T47D (cell line): ENCODE measurements at regions not wholly inside any gene's neighbourhood (a gene's known extent, or its start where the extent isn't known, plus 50 kb on each side); places are given as distances from the start of the nearest gene placed in this dataset.

Source experiments
- DNase-seq, 2 experiments: peaks; one replicate each; pipeline versions ENCODE4 v3.0.0 to v3.0.0-alpha.2; 2011 to 2012; ENCODE audit warnings: low read depth in 1 of 2, low spot score in 1 of 2
- JUND ChIP-seq: IDR thresholded peaks from 2 replicates; pipeline ENCODE4 v1.6.1; 2012; ENCODE audit warnings: low read depth
- in situ Hi-C: cut with HindIII; loops from 2 replicates; pipeline ENCODE4 v1.10.0; 2016; ENCODE audit warnings: low sequenced_read_pairs, low pct_unique_long_range_greater_than_20kb

- DNase-seq = peak in 1 of 2 experiments; percentile 35
- in situ Hi-C loops = no loop called here
- TF ChIP-seq JUND = no peak
Measured at GRCh38 chr2:18404708-18405107, 155.7 kb downstream of the RDH14 start.

- TF ChIP-seq JUND = no peak
- DNase-seq = peak in 1 of 2 experiments; percentile 46
- in situ Hi-C loops = no loop called here
Measured at GRCh38 chr2:18403921-18404522, 156.4 kb downstream of the RDH14 start.

GRCh38 chr2:18402831-18403230, 157.6 kb downstream of the RDH14 start:
- no peak for TF ChIP-seq JUND
- in situ Hi-C loops = no loop called here
- no peak for DNase-seq

GRCh38 chr2:18401471-18401870, 159.0 kb downstream of the RDH14 start:
- in situ Hi-C loops = no loop called here
- TF ChIP-seq JUND = no peak
- no peak for DNase-seq

- TF ChIP-seq JUND = no peak
- no peak for DNase-seq
- in situ Hi-C loops = no loop called here
Measured at GRCh38 chr2:18399601-18400000, 160.9 kb downstream of the RDH14 start.

GRCh38 chr2:18398833-18399232, 161.6 kb downstream of the RDH14 start:
- TF ChIP-seq JUND = no peak
- DNase-seq = no peak
- in situ Hi-C loops = no loop called here

GRCh38 chr2:18396329-18397010, 164.0 kb downstream of the RDH14 start:
- DNase-seq = no peak
- in situ Hi-C loops = no loop called here
- no peak for TF ChIP-seq JUND

GRCh38 chr2:18395555-18395954, 164.9 kb downstream of the RDH14 start:
- no peak for TF ChIP-seq JUND
- DNase-seq = no peak
- in situ Hi-C loops = no loop called here

GRCh38 chr2:18387441-18388206, 172.8 kb downstream of the RDH14 start:
- in situ Hi-C loops = no loop called here
- TF ChIP-seq JUND = no peak

GRCh38 chr2:18384242-18384641, 176.2 kb downstream of the RDH14 start:
- DNase-seq = no peak
- in situ Hi-C loops = no loop called here
- TF ChIP-seq JUND = no peak

More at GRCh38 chr2:18387441-18388206, 172.8 kb downstream of the RDH14 start:
- peak; percentile 26 to 73 for DNase-seq

GRCh38 chr2:18381386-18381785, 179.1 kb downstream of the RDH14 start:
- TF ChIP-seq JUND = no peak
- in situ Hi-C loops = no loop called here
- DNase-seq = no peak

- in situ Hi-C loops = no loop called here
- DNase-seq = no peak
- TF ChIP-seq JUND = no peak
Measured at GRCh38 chr2:18380321-18380720, 180.1 kb downstream of the RDH14 start.

- in situ Hi-C loops = no loop called here
- TF ChIP-seq JUND = no peak
- DNase-seq = no peak
Measured at GRCh38 chr2:18379870-18380269, 180.6 kb downstream of the RDH14 start.
